HG03066 (cell line): ENCODE measurements at regions not wholly inside any gene's neighbourhood (a gene's known extent, or its start where the extent isn't known, plus 50 kb on each side); places are given as distances from the start of the nearest gene placed in this dataset.
"Not testable (repeated sequence)": the region's sequence is repeated elsewhere in the genome, so short reads cannot be mapped to it uniquely, and the experiment has no call there.

ENCODE experiments used
- ATAC-seq: cut with Tn5 transposase; IDR thresholded peaks from one replicate; pipeline ENCODE4 v1.9.1; 2021; ENCODE audit warnings: low read depth; ENCODE audit not compliant: unreplicated experiment

GRCh38 chr14:42499137-42499536 lies 892.5 kb downstream of the LRFN5 start:
- no peak for ATAC-seq

- ATAC-seq: no peak
Measured at GRCh38 chr14:42490536-42490935, 883.9 kb downstream of the LRFN5 start.

GRCh38 chr14:42488965-42489364 lies 882.3 kb downstream of the LRFN5 start:
- no peak for ATAC-seq

- ATAC-seq: not testable (repeated sequence)
Measured at GRCh38 chr14:42482345-42482971, 875.8 kb downstream of the LRFN5 start.

- not testable (repeated sequence) for ATAC-seq
Measured at GRCh38 chr14:42481714-42482113, 875.0 kb downstream of the LRFN5 start.

- ATAC-seq: no peak
Measured at GRCh38 chr14:42480255-42480654, 873.6 kb downstream of the LRFN5 start.

GRCh38 chr14:42475289-42475688 lies 868.6 kb downstream of the LRFN5 start:
- no peak for ATAC-seq

GRCh38 chr14:42470427-42470719 lies 863.7 kb downstream of the LRFN5 start:
- no peak for ATAC-seq

- ATAC-seq: no peak
Measured at GRCh38 chr14:42469637-42470426, 863.2 kb downstream of the LRFN5 start.

GRCh38 chr14:42460673-42461072 lies 854.0 kb downstream of the LRFN5 start:
- no peak for ATAC-seq

GRCh38 chr14:42459171-42459685 lies 852.6 kb downstream of the LRFN5 start:
- ATAC-seq: no peak

GRCh38 chr14:42441615-42442014 lies 834.9 kb downstream of the LRFN5 start:
- no peak for ATAC-seq

GRCh38 chr14:42437809-42438208 lies 831.1 kb downstream of the LRFN5 start:
- ATAC-seq: no peak

- ATAC-seq: no peak
Measured at GRCh38 chr14:42429401-42429800, 822.7 kb downstream of the LRFN5 start.

GRCh38 chr14:42428996-42429395 lies 822.3 kb downstream of the LRFN5 start:
- ATAC-seq: peak; percentile 91

GRCh38 chr14:42424501-42424900 lies 817.8 kb downstream of the LRFN5 start:
- ATAC-seq: no peak

GRCh38 chr14:42421377-42422078 lies 814.9 kb downstream of the LRFN5 start:
- no peak for ATAC-seq

GRCh38 chr14:42420071-42420470 lies 813.4 kb downstream of the LRFN5 start:
- no peak for ATAC-seq

GRCh38 chr14:42407153-42407552 lies 800.5 kb downstream of the LRFN5 start:
- no peak for ATAC-seq

- peak; percentile 72 for ATAC-seq
Measured at GRCh38 chr14:42391146-42391834, 784.6 kb downstream of the LRFN5 start.

GRCh38 chr14:42378880-42379279 lies 772.2 kb downstream of the LRFN5 start:
- ATAC-seq: no peak
